GM19397 (cell line): ENCODE measurements at regions not wholly inside any gene's neighbourhood (a gene's known extent, or its start where the extent isn't known, plus 50 kb on each side); places are given as distances from the start of the nearest gene placed in this dataset.

Experiments used
- ATAC-seq: cut with Tn5 transposase; IDR thresholded peaks from one replicate; pipeline ENCODE4 v1.9.1; 2021; ENCODE audit warnings: mild to moderate bottlenecking, moderate library complexity; ENCODE audit not compliant: unreplicated experiment

DNA sequence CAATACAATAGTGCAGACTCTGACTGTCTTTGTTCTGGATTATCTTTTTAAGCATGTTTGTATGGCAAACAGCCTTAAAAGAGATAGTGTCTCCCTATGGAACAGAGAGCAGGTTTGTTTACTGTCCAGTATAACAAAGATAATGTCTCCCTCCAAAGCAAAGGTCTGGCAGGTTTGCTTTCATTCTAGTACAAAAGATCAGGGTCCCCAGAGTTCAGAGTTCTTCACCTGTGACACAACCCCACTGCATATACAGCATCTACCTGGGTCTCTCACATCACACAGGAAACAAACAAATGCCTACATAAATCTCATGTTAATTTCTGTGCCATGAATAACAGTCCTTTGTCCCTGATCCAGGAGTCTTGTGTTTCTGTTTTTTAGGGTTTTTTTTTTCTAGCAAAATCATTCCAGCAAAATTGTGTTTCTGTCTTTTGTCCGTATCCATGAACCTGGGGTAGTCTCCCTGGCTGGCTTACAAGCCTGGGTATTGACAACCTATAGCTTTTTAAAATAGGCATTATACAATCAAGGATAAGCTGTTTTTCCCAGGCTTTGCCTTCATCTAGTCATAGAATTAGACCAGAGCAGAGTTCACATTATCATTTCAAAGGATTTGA is 89.4 kb upstream of the PTBP2 start:
- ATAC-seq = no peak

DNA sequence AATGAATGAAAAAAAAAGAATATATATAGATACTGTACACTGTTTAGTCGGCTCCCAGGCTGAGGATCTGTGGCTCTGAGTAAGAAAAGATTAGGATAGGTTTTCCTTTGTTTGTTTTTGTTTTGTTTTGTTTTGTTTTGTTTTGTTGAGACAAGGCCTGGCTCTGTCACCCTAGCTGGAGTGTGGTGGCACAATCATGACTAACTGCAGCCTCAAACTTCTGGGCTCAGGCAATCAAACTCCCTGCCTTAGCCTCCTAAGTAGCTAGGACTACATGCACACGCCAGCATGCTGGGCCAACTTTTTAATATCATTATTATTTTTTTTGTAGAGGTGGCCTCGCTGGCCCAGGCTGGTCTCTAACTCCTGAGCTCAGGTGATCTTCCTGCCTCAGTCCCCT is 87.9 kb upstream of the PTBP2 start:
- ATAC-seq = no peak

DNA sequence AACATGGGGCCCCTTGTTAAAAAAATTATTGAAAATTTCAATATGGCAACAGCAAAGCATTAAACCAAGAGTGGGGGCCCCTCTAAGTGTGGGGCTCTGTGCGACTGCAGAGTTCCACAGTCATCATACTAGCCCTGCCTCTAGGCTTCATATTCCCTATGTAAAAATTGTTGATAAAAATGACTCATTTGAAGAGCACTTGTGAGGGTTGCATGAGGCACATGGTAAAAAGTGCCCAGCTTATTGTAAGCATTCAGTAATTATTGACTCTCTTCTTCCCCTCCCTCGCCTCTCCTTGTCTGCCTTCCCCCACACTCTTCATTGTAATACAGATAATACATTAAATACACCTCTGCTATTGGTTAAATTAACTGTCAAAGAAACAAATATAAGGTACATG is 86.7 kb upstream of the PTBP2 start:
- ATAC-seq = no peak

DNA sequence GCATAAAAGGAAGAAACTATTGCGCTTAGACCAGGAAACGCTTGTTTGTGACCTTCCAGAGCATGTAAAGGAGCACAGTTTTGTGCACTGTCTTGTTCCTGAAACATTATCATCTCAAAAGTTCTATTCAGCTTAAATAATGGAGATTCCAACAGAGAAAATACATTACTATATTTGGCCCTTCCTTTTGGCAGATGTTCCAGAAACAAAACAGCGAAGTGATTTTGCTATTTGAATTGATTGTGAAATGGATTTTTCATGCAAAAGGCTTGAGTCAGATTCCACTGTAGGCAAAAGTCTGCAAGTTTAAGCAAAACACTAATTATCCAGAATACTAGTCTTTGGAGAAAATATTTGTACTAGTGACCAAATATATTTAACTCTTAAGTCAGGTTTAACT is 80.3 kb upstream of the PTBP2 start:
- ATAC-seq = no peak

DNA sequence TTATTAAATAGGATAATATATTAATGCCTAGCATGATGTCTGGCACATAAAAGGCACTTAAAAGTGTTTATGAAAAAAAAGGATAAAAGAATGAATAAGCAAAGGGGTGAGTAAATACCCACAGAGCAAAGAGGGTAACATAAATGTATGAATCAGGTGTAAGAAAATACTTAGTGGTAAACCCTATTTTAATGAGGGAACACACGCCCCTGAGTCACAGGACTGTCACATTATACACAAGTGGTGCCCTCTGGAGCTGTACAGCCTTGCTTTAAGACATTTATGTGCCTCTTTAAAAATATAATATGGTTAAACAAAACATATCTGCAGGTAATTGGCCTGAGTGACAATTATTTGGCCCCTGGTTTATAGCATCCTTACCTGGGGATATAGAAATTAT is 78.1 kb upstream of the PTBP2 start:
- no peak for ATAC-seq

DNA sequence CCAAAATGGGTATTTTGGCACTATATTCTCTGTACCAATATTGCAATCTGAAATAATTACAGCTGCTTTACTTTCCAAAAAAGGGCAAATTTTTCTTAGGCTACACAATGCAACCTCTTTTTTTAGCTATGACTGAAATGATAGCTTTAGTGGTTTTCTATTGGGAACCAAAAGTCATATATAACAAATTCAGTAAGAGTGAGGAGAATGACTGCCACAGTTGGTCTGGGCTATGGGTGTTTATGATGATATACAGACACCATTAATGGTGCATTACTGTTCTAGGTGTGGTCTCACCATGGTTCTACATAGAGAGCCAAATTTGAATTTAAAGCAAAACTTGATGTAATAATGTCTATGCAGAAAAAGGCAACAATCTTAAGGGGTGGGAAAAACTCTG is 72.3 kb upstream of the PTBP2 start:
- no peak for ATAC-seq

DNA sequence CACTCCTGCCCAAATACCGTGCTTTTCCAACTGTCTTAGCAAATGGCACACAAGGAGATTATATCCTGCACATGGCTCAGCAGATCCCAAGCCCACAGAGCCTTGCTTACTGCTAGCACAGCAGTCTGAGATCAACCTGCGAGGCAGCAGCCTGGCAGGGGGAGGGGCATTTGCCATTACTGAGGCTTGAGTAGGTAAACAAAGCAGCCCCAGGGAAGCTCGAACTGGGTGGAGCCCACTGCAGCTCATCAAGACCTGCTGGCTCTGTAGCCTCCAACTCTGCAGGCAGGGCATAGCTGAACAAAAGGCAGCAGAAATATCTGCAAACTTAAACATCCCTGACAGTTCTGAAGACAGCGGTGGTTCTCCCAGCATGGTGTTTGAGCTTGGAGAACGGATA is 70.1 kb upstream of the PTBP2 start:
- no peak for ATAC-seq

DNA sequence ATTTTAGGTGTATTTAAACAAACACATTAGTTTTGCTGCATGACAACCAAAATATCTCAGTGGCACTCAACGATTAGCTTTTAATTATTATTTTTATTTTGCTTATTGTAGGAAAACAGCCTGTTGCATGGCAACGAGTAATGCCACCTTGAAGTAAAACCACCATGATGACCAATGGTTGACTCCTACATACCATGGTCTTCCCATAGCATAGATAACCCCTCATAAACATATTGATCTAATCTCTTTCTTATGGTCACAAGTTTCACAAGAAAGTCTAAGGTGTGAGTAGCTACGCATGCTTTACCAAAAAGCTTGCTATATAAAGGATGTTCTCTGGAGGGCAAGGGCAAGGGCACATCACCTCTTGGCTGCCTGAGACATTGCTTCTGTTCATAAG is 61.5 kb upstream of the PTBP2 start:
- ATAC-seq = no peak

DNA sequence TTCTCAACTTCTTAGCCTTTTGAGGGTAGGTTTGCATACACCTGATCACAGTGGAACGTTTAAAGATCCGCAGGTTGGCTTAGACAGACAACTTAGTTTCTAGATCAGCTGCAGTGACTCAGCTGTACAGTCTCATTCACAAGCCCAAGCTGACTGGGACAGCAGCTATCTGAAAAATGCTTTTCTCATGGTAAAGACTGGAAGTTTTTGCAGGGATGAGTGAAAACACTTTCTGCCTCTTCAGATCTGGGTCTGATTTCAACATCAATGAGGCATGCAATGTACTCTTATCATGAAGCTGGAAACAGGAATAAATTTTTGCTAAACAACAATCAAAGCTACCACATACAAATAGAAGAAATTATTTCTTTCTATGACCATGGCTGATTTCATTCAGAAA is 61.1 kb upstream of the PTBP2 start:
- ATAC-seq = no peak
